K562 (cell line): ENCODE measurements at regions not wholly inside any gene's neighbourhood (a gene's known extent, or its start where the extent isn't known, plus 50 kb on each side); places are given as distances from the start of the nearest gene placed in this dataset.
"Not testable (repeated sequence)": the region's sequence is repeated elsewhere in the genome, so short reads cannot be mapped to it uniquely, and the experiment has no call there.

ENCODE experiments used
- ATAC-seq: fragments of 200-7000 bp; cut with Tn5 transposase; 3 replicates; pipeline ENCODE4 v1.9.1; 2020; ENCODE audit warnings: moderate library complexity
- BruUV-seq: library from RNA; stranded (reverse); fragments of 400-500 nt; replicated peaks from 2 replicates; lab custom pipeline; 2021; lab: Mats Ljungman, UMichigan
- CTCF ChIA-PET: fragments of 300-600 bp; formaldehyde crosslinking; extraction: SDS; loops from one replicate; lab custom pipeline; 2021; ENCODE audit warnings: low intra/inter-chr PET ratio; lab: Yijun Ruan, JAX
- POLR2A ChIA-PET: fragments of 300-600, 350-650 bp; sonication (Branson Sonifier 250); formaldehyde crosslinking; extraction: SDS; loops from one replicate; lab custom pipeline; 2021; ENCODE audit warnings: antibody characterized with exemption, inconsistent platforms; lab: Yijun Ruan, JAX
- DNase-seq, 4 experiments: peaks; one replicate each; pipeline versions ENCODE4 v3.0.0 to v3.0.0-alpha.2; 2011 to 2018; ENCODE audit warnings: low spot score in 3 of 4, mixed read lengths in 3 of 4; ENCODE audit errors: extremely low read depth in 1 of 4
- FAIRE-seq: peaks from 2 replicates; lab custom pipeline; 2011; peaks lifted over from hg19 to GRCh38; lab: Jason Lieb, UNC
- H2AFZ ChIP-seq: 2 replicates; pipeline ENCODE4 v1.6.0; 2011; ENCODE audit warnings: low read depth, low read length, control low read depth, inconsistent platforms
- H3K27ac ChIP-seq: fragments of 200-600 bp; 3 replicates; pipeline ENCODE4 v1.8.0; 2011; ENCODE audit warnings: low read depth, mild to moderate bottlenecking, control low read depth, inconsistent platforms, low read length, moderate library complexity, mixed read lengths; ENCODE audit errors: extremely low read depth
- H3K27me3 ChIP-seq, 2 experiments: fragments of 300-600 bp in 1 of 2; 2 replicates in 1 of 2; 3 replicates in 1 of 2; pipeline versions ENCODE4 v1.6.0 to v1.8.0; 2011; ENCODE audit warnings: inconsistent platforms in 2 of 2, low read length in 2 of 2, mild to moderate bottlenecking in 1 of 2, mixed read lengths in 1 of 2, moderate library complexity in 1 of 2; ENCODE audit not compliant: control insufficient read depth in 2 of 2, insufficient read depth in 2 of 2
- H3K36me3 ChIP-seq: fragments of 300-600 bp; 3 replicates; pipeline ENCODE4 v1.8.0; 2011; ENCODE audit warnings: mild to moderate bottlenecking, low read length, inconsistent platforms; ENCODE audit not compliant: control insufficient read depth, insufficient read depth
- H3K4me1 ChIP-seq, 2 experiments: fragments of 200-600 bp in 1 of 2; replicated peaks in 1 of 2; 2 replicates in 1 of 2; 3 replicates in 1 of 2; pipeline versions ENCODE4 v1.5.1 to v1.8.0; 2011; ENCODE audit warnings: inconsistent platforms in 2 of 2, low read length in 2 of 2, mild to moderate bottlenecking in 1 of 2, mixed read lengths in 1 of 2, moderate library complexity in 1 of 2; ENCODE audit not compliant: control insufficient read depth in 2 of 2, insufficient read depth in 2 of 2
- H3K4me2 ChIP-seq: 2 replicates; pipeline ENCODE4 v1.6.1; 2011; ENCODE audit warnings: low read length, control low read depth, inconsistent platforms, mixed read lengths; ENCODE audit not compliant: insufficient read depth
- H3K4me3 ChIP-seq: fragments of 200-600 bp; sonication (generic), shearing (Covaris generic); 2 replicates; pipeline ENCODE4 v1.5.1; 2016; ENCODE audit warnings: control low read depth, inconsistent platforms
- H3K79me2 ChIP-seq: fragments of 200-600 bp; 3 replicates; pipeline ENCODE4 v1.8.0; 2011; ENCODE audit warnings: low read length, inconsistent platforms; ENCODE audit not compliant: control insufficient read depth, insufficient read depth
- H3K9ac ChIP-seq, 2 experiments: 2 replicates each; pipeline versions ENCODE4 v1.6.0 to v1.6.1; 2011; ENCODE audit warnings: low read depth in 2 of 2, low read length in 2 of 2, control low read depth in 1 of 2, inconsistent platforms in 1 of 2, mild to moderate bottlenecking in 1 of 2, mixed read lengths in 1 of 2; ENCODE audit not compliant: insufficient read depth in 1 of 2
- H3K9me1 ChIP-seq: one replicate; pipeline ENCODE4 v1.6.0; 2011; ENCODE audit warnings: inconsistent platforms, mild to moderate bottlenecking, low read length, moderate library complexity; ENCODE audit not compliant: control insufficient read depth, insufficient read depth
- H3K9me3 ChIP-seq: replicated peaks from 2 replicates; pipeline ENCODE4 v1.5.1; 2011; ENCODE audit warnings: low read depth, low read length, inconsistent platforms; ENCODE audit not compliant: control insufficient read depth, insufficient read depth
- H4K20me1 ChIP-seq: replicated peaks from 2 replicates; pipeline ENCODE4 v1.6.1; 2011; ENCODE audit warnings: low read length, inconsistent platforms, mixed read lengths; ENCODE audit not compliant: control insufficient read depth, insufficient read depth
- ZNF146 ChIP-seq: IDR thresholded peaks from one replicate; pipeline ENCODE4 v1.6.1; 2018; ENCODE audit warnings: missing compliant biosample characterization; ENCODE audit not compliant: unreplicated experiment
- WGBS: fragments of 100-300 bp; shearing (Covaris generic); methylation state at CpG from one replicate; pipeline ENCODE4 v1.1.6; 2016; ENCODE audit warnings: low coverage, mixed read lengths; ENCODE audit not compliant: insufficient coverage; ENCODE audit errors: missing lambda C conversion rate; 5-methylcytosine and 5-hydroxymethylcytosine counted together
- in situ Hi-C: fragments of 300-500 bp; cut with MboI; formaldehyde crosslinking; loops from 4 replicates; pipeline ENCODE4 v1.15.0; 2018; ENCODE audit warnings: inconsistent platforms, mixed read lengths
- intact Hi-C: fragments of 100-400 bp; cut with micrococcal nuclease; formaldehyde crosslinking; loops from 2 replicates; pipeline ENCODE4 v1.14.2; 2022

GRCh38 chr10:8177526-8177925, 123.0 kb downstream of the GATA3 start:
- DNase-seq, POLR2A ChIA-PET, BruUV-seq, CTCF ChIA-PET, H3K9me1 ChIP-seq, H4K20me1 ChIP-seq, H3K9me3 ChIP-seq, H3K9ac ChIP-seq, H3K4me1 ChIP-seq, FAIRE-seq, in situ Hi-C loops, H3K36me3 ChIP-seq, H3K4me2 ChIP-seq, H2AFZ ChIP-seq, H3K79me2 ChIP-seq, H3K4me3 ChIP-seq, H3K27me3 ChIP-seq, H3K27ac ChIP-seq, intact Hi-C loops, ATAC-seq: not testable (repeated sequence)
- WGBS = 0% methylated on average over 2 of the region's 3 CpGs

GRCh38 chr10:8179773-8180172, 125.3 kb downstream of the GATA3 start:
- BruUV-seq, H3K36me3 ChIP-seq, H4K20me1 ChIP-seq, H3K4me2 ChIP-seq, intact Hi-C loops, H3K4me3 ChIP-seq, in situ Hi-C loops, H3K27ac ChIP-seq, FAIRE-seq, DNase-seq, H3K79me2 ChIP-seq, H2AFZ ChIP-seq, H3K4me1 ChIP-seq, H3K9ac ChIP-seq, H3K9me1 ChIP-seq, CTCF ChIA-PET, H3K9me3 ChIP-seq, ATAC-seq, H3K27me3 ChIP-seq, POLR2A ChIA-PET: not testable (repeated sequence)
- TF ChIP-seq ZNF146 (CRISPR knock-in tag) = peak; percentile 30
- 0% methylated on average over 1 of the region's 1 CpG for WGBS
